ENCODE measurements at regions not wholly inside any gene's neighbourhood (a gene's known extent, or its start where the extent isn't known, plus 50 kb on each side); places are given as distances from the start of the nearest gene placed in this dataset.

- Histone ChIP-seq H3K9me3 (no peaks in the 10 kb centered on the region), H3K27ac (no peak overlapping the region), H3K4me3 (no peak overlapping the region), H3K36me3 (no peaks in the 10 kb centered on the region), H3K27me3 (no peaks in the 10 kb centered on the region), H3K4me1 (no peaks in the 10 kb centered on the region)
- no peak for TF ChIP-seq POLR2AphosphoS5 (IDR thresholded peaks at IDR 0.05)
- no peak for TF ChIP-seq POLR2A (IDR thresholded peaks at IDR 0.05)
- TF ChIP-seq CTCF (IDR thresholded peaks at IDR 0.05), result no peak
- no peak for TF ChIP-seq EP300 (IDR thresholded peaks at IDR 0.05)
- 91% methylated on average over 9 of the region's 12 CpGs for WGBS
- DNase-seq (ENCODE audit: low spot score in 2 of 2), result peak; percentile 28 to 65
Measured at GRCh38 chr10:78894089-78894840, 174.5 kb upstream of the ZMIZ1 start.

DNA sequence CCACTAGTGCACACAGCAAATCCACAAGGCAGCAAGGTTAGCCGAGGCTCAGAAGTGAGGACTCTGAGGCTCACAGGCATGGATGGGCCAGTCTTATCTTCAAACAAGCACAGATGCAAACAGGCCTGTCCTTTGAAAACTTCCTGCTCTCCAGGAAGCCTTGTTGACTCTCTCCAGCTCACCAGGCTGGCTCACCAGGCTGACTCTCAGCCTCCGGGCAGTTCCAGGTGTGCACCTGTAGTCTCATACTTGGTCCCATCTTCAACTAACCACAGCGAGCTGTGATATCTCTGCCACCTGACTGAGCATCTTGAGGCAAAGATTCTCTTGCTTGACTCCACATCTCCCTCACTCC lies 173.9 kb upstream of the ZMIZ1 start:
- TF ChIP-seq POLR2A (IDR thresholded peaks at IDR 0.05), result no peak
- no peak for TF ChIP-seq EP300 (IDR thresholded peaks at IDR 0.05)
- TF ChIP-seq POLR2AphosphoS5 (IDR thresholded peaks at IDR 0.05), result no peak
- TF ChIP-seq CTCF (IDR thresholded peaks at IDR 0.05), result no peak
- Histone ChIP-seq H3K4me1 (peaks cover 6% of the 10 kb centered on the region), H3K36me3 (no peaks in the 10 kb centered on the region), H3K4me3 (no peak overlapping the region), H3K27me3 (no peaks in the 10 kb centered on the region), H3K9me3 (no peaks in the 10 kb centered on the region), H3K27ac (no peak overlapping the region)
- 93% methylated on average over 2 of the region's 3 CpGs for WGBS
- DNase-seq (ENCODE audit: low spot score in 2 of 2), result peak; percentile 27 to 32

GRCh38 chr10:78895469-78895868 lies 173.3 kb upstream of the ZMIZ1 start:
- Histone ChIP-seq H3K9me3 (no peaks in the 10 kb centered on the region), H3K27me3 (no peaks in the 10 kb centered on the region), H3K4me1 (peaks cover 6% of the 10 kb centered on the region), H3K27ac (no peak overlapping the region), H3K36me3 (no peaks in the 10 kb centered on the region), H3K4me3 (no peak overlapping the region)
- TF ChIP-seq EP300 (IDR thresholded peaks at IDR 0.05), result no peak
- TF ChIP-seq POLR2A (IDR thresholded peaks at IDR 0.05), result no peak
- no peak for TF ChIP-seq POLR2AphosphoS5 (IDR thresholded peaks at IDR 0.05)
- TF ChIP-seq CTCF (IDR thresholded peaks at IDR 0.05), result no peak
- 90% methylated on average over 8 of the region's 8 CpGs for WGBS
- DNase-seq (ENCODE audit: low spot score in 2 of 2), result peak; percentile 31 to 67

- no peaks in the 10 kb centered on the region for H3K27me3 ChIP-seq
- peak; percentile 11 to 71 for DNase-seq (ENCODE audit: low spot score in 2 of 2)
- TF ChIP-seq EP300 (IDR thresholded peaks at IDR 0.05), result no peak
- no peak for TF ChIP-seq CTCF (IDR thresholded peaks at IDR 0.05)
- TF ChIP-seq POLR2AphosphoS5 (IDR thresholded peaks at IDR 0.05), result no peak
- no peak for TF ChIP-seq POLR2A (IDR thresholded peaks at IDR 0.05)
- no peaks in the 10 kb centered on the region for H3K36me3 ChIP-seq
- no peak overlapping the region for H3K27ac ChIP-seq
- H3K4me1 ChIP-seq, result peaks cover 6% of the 10 kb centered on the region
- WGBS, result 87% methylated on average over 12 of the region's 12 CpGs
- no peaks in the 10 kb centered on the region for H3K9me3 ChIP-seq
- no peak overlapping the region for H3K4me3 ChIP-seq
Measured at GRCh38 chr10:78896159-78896928, 172.4 kb upstream of the ZMIZ1 start.

GRCh38 chr10:78898341-78899097 lies 170.2 kb upstream of the ZMIZ1 start:
- DNase-seq (ENCODE audit: low spot score in 2 of 2), result peak in 1 of 2 donors; percentile 31
- Histone ChIP-seq H3K36me3 (no peaks in the 10 kb centered on the region), H3K4me1 (peaks cover 6% of the 10 kb centered on the region), H3K27ac (no peak overlapping the region), H3K4me3 (no peak overlapping the region), H3K9me3 (no peaks in the 10 kb centered on the region), H3K27me3 (no peaks in the 10 kb centered on the region)
- TF ChIP-seq POLR2AphosphoS5 (IDR thresholded peaks at IDR 0.05) (no peak), POLR2A (IDR thresholded peaks at IDR 0.05) (no peak), CTCF (IDR thresholded peaks at IDR 0.05) (no peak), EP300 (IDR thresholded peaks at IDR 0.05) (no peak)
- 85% methylated on average over 13 of the region's 13 CpGs for WGBS

All from suprapubic skin (tissue), 4 donors.